Fibroblast of mammary gland (primary cell): ENCODE measurements at regions not wholly inside any gene's neighbourhood (a gene's known extent, or its start where the extent isn't known, plus 50 kb on each side); places are given as distances from the start of the nearest gene placed in this dataset.

Source experiments
- DNase-seq: peaks from one replicate; pipeline ENCODE4 v3.0.0-alpha.2; 2010; ENCODE audit warnings: low read depth
- H3K4me3 ChIP-seq: 2 replicates; pipeline ENCODE4 v1.5.1; 2011; ENCODE audit warnings: low read depth, mild to moderate bottlenecking, low read length, moderate library complexity; ENCODE audit not compliant: control insufficient read depth
- CTCF ChIP-seq: conservative IDR thresholded peaks from 2 replicates; pipeline ENCODE4 v1.5.1; 2011; ENCODE audit warnings: low read depth, low read length, inconsistent platforms; ENCODE audit not compliant: control insufficient read depth, insufficient read depth

GRCh38 chr9:549455-549997 is 292.0 kb upstream of the DMRT1 start:
- no peak for DNase-seq
- TF ChIP-seq CTCF = no peak
- no peak overlapping the region for H3K4me3 ChIP-seq

GRCh38 chr9:550333-550732 is 291.2 kb upstream of the DMRT1 start:
- no peak overlapping the region for H3K4me3 ChIP-seq
- DNase-seq = no peak
- TF ChIP-seq CTCF = no peak

- DNase-seq = peak; percentile 45
- no peak for TF ChIP-seq CTCF
- H3K4me3 ChIP-seq = no peak overlapping the region
Observed at GRCh38 chr9:551986-552929, 289.2 kb upstream of the DMRT1 start.

GRCh38 chr9:555493-555892 is 286.0 kb upstream of the DMRT1 start:
- H3K4me3 ChIP-seq = no peak overlapping the region
- DNase-seq = no peak
- TF ChIP-seq CTCF = no peak

GRCh38 chr9:556199-556598 is 285.3 kb upstream of the DMRT1 start:
- no peak overlapping the region for H3K4me3 ChIP-seq
- no peak for TF ChIP-seq CTCF
- DNase-seq = no peak

- H3K4me3 ChIP-seq = no peak overlapping the region
- DNase-seq = no peak
- TF ChIP-seq CTCF = no peak
Observed at GRCh38 chr9:556675-557074, 284.8 kb upstream of the DMRT1 start.
